ENCODE measurements at regions not wholly inside any gene's neighbourhood (a gene's known extent, or its start where the extent isn't known, plus 50 kb on each side); places are given as distances from the start of the nearest gene placed in this dataset.
A peak's percentile ranks its signal among the peaks of the same experiment; 100 is the strongest.

GRCh38 chr17:412211-413015 lies 59.8 kb upstream of the RPH3AL start:
- TF ChIP-seq CTCF (IDR thresholded peaks at IDR 0.05) = peak; percentile 81

GRCh38 chr17:411421-412120 lies 59.0 kb upstream of the RPH3AL start:
- TF ChIP-seq CTCF (IDR thresholded peaks at IDR 0.05) = no peak

GRCh38 chr17:410543-411401 lies 58.2 kb upstream of the RPH3AL start:
- TF ChIP-seq CTCF (IDR thresholded peaks at IDR 0.05) = no peak

GRCh38 chr17:409848-410542 lies 57.4 kb upstream of the RPH3AL start:
- TF ChIP-seq CTCF (IDR thresholded peaks at IDR 0.05) = no peak

- no peak for TF ChIP-seq CTCF (IDR thresholded peaks at IDR 0.05)
Measured at GRCh38 chr17:409308-409847, 56.8 kb upstream of the RPH3AL start.

GRCh38 chr17:404703-405102 lies 52.1 kb upstream of the RPH3AL start:
- no peak for TF ChIP-seq CTCF (IDR thresholded peaks at IDR 0.05)

All from LNCAP (cell line).